Aorta (tissue), 5 donors: ENCODE measurements at regions not wholly inside any gene's neighbourhood (a gene's known extent, or its start where the extent isn't known, plus 50 kb on each side); places are given as distances from the start of the nearest gene placed in this dataset.

ENCODE experiments used
- ATAC-seq: fragments of 200-7000 bp; cut with Tn5 transposase; one replicate; pipeline ENCODE4 v1.9.1; 2022; ENCODE audit warnings: moderate library complexity; ENCODE audit not compliant: low FRiP score
- DNase-seq, 2 donors: peaks; one replicate each; pipeline ENCODE4 v3.0.0-alpha.2; 2020
- H3K27ac ChIP-seq, 2 donors: one replicate each; pipeline ENCODE4 v1.5.1; 2013; ENCODE audit warnings: low read length in 2 of 2, mild to moderate bottlenecking in 2 of 2, moderate library complexity in 2 of 2, control low read depth in 1 of 2, inconsistent platforms in 1 of 2, low read depth in 1 of 2
- H3K27me3 ChIP-seq, 2 donors: one replicate each; pipeline ENCODE4 v1.6.1; 2013; ENCODE audit warnings: control low read depth in 1 of 2, low read length in 1 of 2, mild to moderate bottlenecking in 1 of 2, moderate library complexity in 1 of 2; ENCODE audit not compliant: insufficient read depth in 2 of 2, control insufficient read depth in 1 of 2
- H3K36me3 ChIP-seq, 2 donors: one replicate each; pipeline ENCODE4 v1.6.1; 2013; ENCODE audit warnings: control low read depth in 1 of 2, low read length in 1 of 2, mild to moderate bottlenecking in 1 of 2; ENCODE audit not compliant: insufficient read depth in 2 of 2, control insufficient read depth in 1 of 2
- H3K4me1 ChIP-seq, 2 donors: one replicate each; pipeline ENCODE4 v1.6.1; 2013; ENCODE audit warnings: low read length in 2 of 2, control low read depth in 1 of 2, mild to moderate bottlenecking in 1 of 2, moderate library complexity in 1 of 2; ENCODE audit not compliant: insufficient read depth in 2 of 2, control insufficient read depth in 1 of 2
- H3K4me3 ChIP-seq, 2 donors: one replicate each; pipeline ENCODE4 v1.5.1; 2013; ENCODE audit warnings: low read length in 2 of 2, control low read depth in 1 of 2, mild to moderate bottlenecking in 1 of 2
- H3K9me3 ChIP-seq: one replicate; pipeline ENCODE4 v1.6.1; 2013; ENCODE audit warnings: mild to moderate bottlenecking, low read length; ENCODE audit not compliant: control insufficient read depth
- WGBS, 2 donors: extraction: QIAGEN DNeasy Blood & Tissue Kit; methylation state at CpG; one replicate each; pipeline ENCODE4 v1.1.7; 2013; 5-methylcytosine and 5-hydroxymethylcytosine counted together
- intact Hi-C, 2 donors: fragments of 100-400 bp; cut with DNase I; formaldehyde crosslinking; loops; one replicate each; pipeline versions ENCODE4 v1.14.2 to v1.15.0; 2022
- donor health status: healthy with polysubstance abuse.
- donor health status: Bipolar disorder and iron deficiency.
- donor health status: DM: no; HTN: no; CAD: no.
- donor health status: DM: no; HTN: no; CAD: no.
- donor health status: DM: yes; HTN: yes; CAD: no.

- no peak overlapping the region for H3K4me3 ChIP-seq
- H3K27me3 ChIP-seq, result no peaks in the 10 kb centered on the region
- no peaks in the 10 kb centered on the region for H3K9me3 ChIP-seq
- intact Hi-C loops, result loop anchor here in 1 of 2 donors (5.0 kb wide), 1 partner anchor 51 kb away; no protein-coding TSS in a partner anchor
- no peak overlapping the region for H3K27ac ChIP-seq
- peaks cover 0 to 3% of the 10 kb centered on the region in 2 donors for H3K4me1 ChIP-seq
- ATAC-seq (peak; percentile 90), DNase-seq (peak; percentile 72 to 80)
- 2 to 4% methylated on average over 5 of the region's 5 CpGs for WGBS, 2 donors
- no peaks in the 10 kb centered on the region for H3K36me3 ChIP-seq
Measured at GRCh38 chr6:155936551-155936950, 480.9 kb upstream of the NOX3 start.

- peaks cover 0 to 3% of the 10 kb centered on the region in 2 donors for H3K4me1 ChIP-seq
- no peaks in the 10 kb centered on the region for H3K36me3 ChIP-seq
- H3K27ac ChIP-seq, result no peak overlapping the region
- 67 to 72% methylated on average over 5 of the region's 5 CpGs for WGBS, 2 donors
- DNase-seq (no peak), ATAC-seq (peak; percentile 7)
- H3K9me3 ChIP-seq, result no peaks in the 10 kb centered on the region
- H3K27me3 ChIP-seq, result no peaks in the 10 kb centered on the region
- no peak overlapping the region for H3K4me3 ChIP-seq
- intact Hi-C loops, result loop anchor here in 1 of 2 donors (5.0 kb wide), 1 partner anchor 51 kb away; no protein-coding TSS in a partner anchor
Measured at GRCh38 chr6:155936127-155936526, 480.5 kb upstream of the NOX3 start.

DNA sequence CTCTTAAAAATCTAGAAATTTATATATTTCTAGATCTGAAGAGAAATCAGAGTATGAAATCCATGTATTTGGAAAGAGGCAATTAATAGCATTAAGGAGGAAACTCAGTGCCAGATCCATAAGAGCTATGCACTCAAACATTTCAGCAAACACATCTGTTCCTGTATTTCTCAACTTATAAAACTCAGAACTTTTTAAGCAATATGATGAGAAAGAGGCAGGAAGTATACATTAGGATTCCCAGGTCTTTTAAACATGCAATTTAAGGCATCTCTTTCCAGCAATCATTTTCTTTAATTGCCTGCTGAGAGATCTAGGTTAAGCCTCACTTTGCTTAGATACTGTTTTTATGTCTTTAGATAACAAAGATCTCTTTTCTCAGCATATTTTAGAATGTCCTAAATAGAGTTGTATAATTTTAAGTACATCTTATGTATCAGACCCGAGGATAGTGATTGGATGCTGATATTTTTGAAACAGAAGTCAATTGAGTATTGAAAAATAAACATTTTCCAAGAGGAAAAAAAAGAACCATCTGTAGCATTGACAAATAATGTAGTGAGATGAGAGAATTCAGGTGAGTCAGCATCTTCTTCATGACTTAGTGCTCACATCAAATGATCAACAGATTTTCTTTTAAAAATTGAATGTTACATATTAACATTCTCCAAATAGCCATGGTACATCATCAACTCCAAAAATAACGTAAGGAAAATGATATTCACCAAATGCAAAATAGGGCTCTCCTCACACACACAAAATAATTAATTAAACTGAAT is 461.4 kb upstream of the NOX3 start:
- Histone ChIP-seq H3K4me3 (no peak overlapping the region), H3K27ac (no peak overlapping the region), H3K36me3 (no peaks in the 10 kb centered on the region), H3K9me3 (no peaks in the 10 kb centered on the region), H3K27me3 (no peaks in the 10 kb centered on the region), H3K4me1 (no peaks in the 10 kb centered on the region)
- intact Hi-C loops, result no loop called here
- no peak for DNase-seq
- WGBS, 2 donors, result 77 to 83% methylated on average over 2 of the region's 2 CpGs
- no peak for ATAC-seq

DNA sequence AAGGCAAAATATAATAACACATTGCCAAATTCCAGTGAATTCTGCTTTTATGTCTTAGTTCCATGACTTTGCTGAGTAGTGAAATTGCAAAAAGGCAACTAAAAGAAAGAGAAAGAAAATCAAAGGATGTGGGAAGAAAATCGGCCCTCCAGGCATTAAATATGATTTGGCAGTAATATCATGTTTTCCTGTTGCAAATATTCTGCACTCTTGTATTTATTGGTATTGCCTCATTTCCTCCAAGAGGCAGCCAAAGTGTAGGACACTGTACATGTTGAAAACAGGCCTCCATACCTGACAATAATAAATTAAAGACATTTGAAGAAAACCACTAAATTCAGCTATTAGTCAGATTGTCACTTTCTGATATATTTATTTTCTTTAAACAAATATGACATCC is 460.0 kb upstream of the NOX3 start:
- H3K27me3 ChIP-seq, result no peaks in the 10 kb centered on the region
- ATAC-seq, result no peak
- H3K4me1 ChIP-seq, result no peaks in the 10 kb centered on the region
- intact Hi-C loops, result no loop called here
- H3K36me3 ChIP-seq, result no peaks in the 10 kb centered on the region
- no peak overlapping the region for H3K4me3 ChIP-seq
- no peaks in the 10 kb centered on the region for H3K9me3 ChIP-seq
- WGBS, 2 donors, result 32 to 42% methylated on average over 1 of the region's 1 CpG
- no peak for DNase-seq
- H3K27ac ChIP-seq, result no peak overlapping the region

DNA sequence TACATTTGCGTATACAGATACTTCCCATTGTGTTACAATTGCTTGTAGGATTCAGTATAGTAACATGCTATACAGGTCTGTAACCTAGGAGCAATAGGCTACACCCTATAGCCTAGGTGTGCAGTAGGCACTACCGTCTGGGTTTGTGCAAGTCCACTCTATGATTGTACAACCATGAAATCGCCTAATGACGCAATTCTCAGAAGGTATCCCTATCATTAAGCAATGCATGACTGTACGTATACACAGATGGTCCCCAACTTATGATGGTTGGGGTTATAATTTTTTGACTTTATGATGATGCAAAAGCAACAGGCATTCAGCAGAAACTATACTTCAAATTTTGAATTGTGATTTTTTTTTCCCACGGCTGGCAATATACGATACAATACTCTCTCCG is 458.2 kb upstream of the NOX3 start:
- DNase-seq, result no peak
- Histone ChIP-seq H3K27me3 (no peaks in the 10 kb centered on the region), H3K4me1 (no peaks in the 10 kb centered on the region), H3K9me3 (peaks cover 8% of the 10 kb centered on the region), H3K36me3 (no peaks in the 10 kb centered on the region), H3K27ac (no peak overlapping the region), H3K4me3 (no peak overlapping the region)
- no peak for ATAC-seq
- intact Hi-C loops, result no loop called here
- 89 to 97% methylated on average over 8 of the region's 8 CpGs for WGBS, 2 donors

GRCh38 chr6:155909710-155910109 is 454.1 kb upstream of the NOX3 start:
- intact Hi-C loops, result no loop called here
- Histone ChIP-seq H3K4me3 (no peak overlapping the region), H3K4me1 (no peaks in the 10 kb centered on the region), H3K27ac (no peak overlapping the region), H3K27me3 (no peaks in the 10 kb centered on the region), H3K9me3 (peaks cover 8% of the 10 kb centered on the region), H3K36me3 (no peaks in the 10 kb centered on the region)
- DNase-seq (no peak), ATAC-seq (no peak)
- WGBS, 2 donors, result 62 to 72% methylated on average over 2 of the region's 2 CpGs

GRCh38 chr6:155895641-155896040 is 440.0 kb upstream of the NOX3 start:
- intact Hi-C loops, result no loop called here
- DNase-seq (no peak), ATAC-seq (no peak)
- no peaks in the 10 kb centered on the region for H3K27me3 ChIP-seq
- no peaks in the 10 kb centered on the region for H3K36me3 ChIP-seq
- H3K4me3 ChIP-seq, result no peak overlapping the region
- 88 to 92% methylated on average over 3 of the region's 3 CpGs for WGBS, 2 donors
- H3K9me3 ChIP-seq, result no peaks in the 10 kb centered on the region
- no peak overlapping the region for H3K27ac ChIP-seq
- no peaks in the 10 kb centered on the region for H3K4me1 ChIP-seq

DNA sequence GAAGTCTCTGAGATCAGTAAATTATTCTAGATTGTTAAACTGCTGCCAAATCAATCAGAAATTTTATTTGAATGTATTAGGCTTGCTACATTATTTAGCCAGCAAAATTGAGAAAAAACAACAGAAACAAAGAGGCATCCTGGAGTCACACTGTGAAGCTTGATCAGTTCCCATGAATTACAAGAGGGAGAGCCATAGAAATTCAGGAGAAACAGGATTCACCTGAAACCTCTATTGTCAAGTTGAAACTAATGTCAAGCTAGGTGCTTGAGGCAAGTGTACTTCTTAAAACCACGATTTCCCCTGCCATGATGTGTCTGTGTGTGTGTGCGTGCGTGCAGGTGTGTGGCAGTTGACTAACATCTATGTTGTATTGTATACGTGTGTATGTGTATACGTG is 439.1 kb upstream of the NOX3 start:
- DNase-seq, result no peak
- no peak overlapping the region for H3K27ac ChIP-seq
- no peak for ATAC-seq
- no peaks in the 10 kb centered on the region for H3K9me3 ChIP-seq
- no peaks in the 10 kb centered on the region for H3K4me1 ChIP-seq
- intact Hi-C loops, result no loop called here
- H3K4me3 ChIP-seq, result no peak overlapping the region
- H3K36me3 ChIP-seq, result no peaks in the 10 kb centered on the region
- WGBS, 2 donors, result 89 to 90% methylated on average over 5 of the region's 5 CpGs
- no peaks in the 10 kb centered on the region for H3K27me3 ChIP-seq

DNA sequence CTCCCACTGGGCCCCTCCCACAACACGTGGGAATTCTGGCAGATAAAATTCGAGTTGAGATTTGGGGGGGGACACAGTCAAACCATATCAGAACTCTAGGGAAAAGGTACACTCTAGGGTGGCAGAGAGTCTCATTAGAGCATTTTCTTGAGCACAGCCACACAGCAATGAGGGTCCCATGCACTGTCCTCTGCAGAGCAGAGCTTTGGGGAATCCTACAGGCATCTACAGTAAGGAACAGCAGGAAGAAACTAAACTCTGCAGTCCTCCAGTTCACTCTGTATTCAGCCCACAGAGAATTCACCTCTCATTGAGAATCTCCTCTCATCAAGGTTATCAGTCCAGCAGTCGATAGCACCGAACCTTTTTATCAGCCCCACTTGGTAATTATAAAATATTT is 438.6 kb upstream of the NOX3 start:
- H3K36me3 ChIP-seq, result no peaks in the 10 kb centered on the region
- no peaks in the 10 kb centered on the region for H3K9me3 ChIP-seq
- no peak for ATAC-seq
- no peak overlapping the region for H3K4me3 ChIP-seq
- no peaks in the 10 kb centered on the region for H3K4me1 ChIP-seq
- DNase-seq, result no peak
- no peaks in the 10 kb centered on the region for H3K27me3 ChIP-seq
- intact Hi-C loops, result no loop called here
- 64 to 71% methylated on average over 4 of the region's 4 CpGs for WGBS, 2 donors
- no peak overlapping the region for H3K27ac ChIP-seq
